ENCODE measurements at regions not wholly inside any gene's neighbourhood (a gene's known extent, or its start where the extent isn't known, plus 50 kb on each side); places are given as distances from the start of the nearest gene placed in this dataset.
A peak's percentile ranks its signal among the peaks of the same experiment; 100 is the strongest.

- 95 to 98% methylated on average over 2 of the region's 2 CpGs for WGBS, 2 donors
- H3K9me3 ChIP-seq (ENCODE audit: control insufficient read depth in 4 of 4, insufficient read depth in 3 of 4, low read length in 3 of 4): no peaks in the 10 kb centered on the region
- no peaks in the 10 kb centered on the region for H3K27me3 ChIP-seq (ENCODE audit: control insufficient read depth in 3 of 3, insufficient read depth in 3 of 3, low read length in 2 of 3)
- no peaks in the 10 kb centered on the region for H3K4me1 ChIP-seq (ENCODE audit: control insufficient read depth in 5 of 5, insufficient read depth in 5 of 5, low read length in 5 of 5)
- no peak for TF ChIP-seq CTCF (IDR thresholded peaks at IDR 0.05; ENCODE audit: control extremely low read depth, extremely low read depth)
- DNase-seq: no peak
- H3K36me3 ChIP-seq (ENCODE audit: control insufficient read depth in 4 of 4, insufficient read depth in 4 of 4, low read length in 4 of 4): no peaks in the 10 kb centered on the region
- no peak overlapping the region for H3K27ac ChIP-seq (ENCODE audit: low read depth in 1 of 2, low read length in 1 of 2)
- no peak for ATAC-seq (ENCODE audit: insufficient read depth, low FRiP score)
- no peak overlapping the region for H3K4me3 ChIP-seq
- no peak overlapping the region for H3K9ac ChIP-seq (ENCODE audit: insufficient read depth in 1 of 2, low read length in 2 of 2)
These were observed 181.5 kb upstream of the ATP2B1 start for GRCh38 chr12:89890161-89890560.

- DNase-seq: no peak
- H3K27me3 ChIP-seq (ENCODE audit: control insufficient read depth in 3 of 3, insufficient read depth in 3 of 3, low read length in 2 of 3): no peaks in the 10 kb centered on the region
- H3K27ac ChIP-seq (ENCODE audit: low read depth in 1 of 2, low read length in 1 of 2): no peak overlapping the region
- H3K4me3 ChIP-seq: no peak overlapping the region
- H3K9ac ChIP-seq (ENCODE audit: insufficient read depth in 1 of 2, low read length in 2 of 2): no peak overlapping the region
- 96 to 99% methylated on average over 4 of the region's 4 CpGs for WGBS, 2 donors
- no peaks in the 10 kb centered on the region for H3K9me3 ChIP-seq (ENCODE audit: control insufficient read depth in 4 of 4, insufficient read depth in 3 of 4, low read length in 3 of 4)
- TF ChIP-seq CTCF (IDR thresholded peaks at IDR 0.05; ENCODE audit: control extremely low read depth, extremely low read depth): no peak
- ATAC-seq (ENCODE audit: insufficient read depth, low FRiP score): no peak
- peaks cover 0 to 11% (median 0%) of the 10 kb centered on the region in 5 donors for H3K4me1 ChIP-seq (ENCODE audit: control insufficient read depth in 5 of 5, insufficient read depth in 5 of 5, low read length in 5 of 5)
- no peaks in the 10 kb centered on the region for H3K36me3 ChIP-seq (ENCODE audit: control insufficient read depth in 4 of 4, insufficient read depth in 4 of 4, low read length in 4 of 4)
These were observed 180.4 kb upstream of the ATP2B1 start for GRCh38 chr12:89889062-89889461.

- no peaks in the 10 kb centered on the region for H3K9me3 ChIP-seq (ENCODE audit: control insufficient read depth in 4 of 4, insufficient read depth in 3 of 4, low read length in 3 of 4)
- no peak overlapping the region for H3K9ac ChIP-seq (ENCODE audit: insufficient read depth in 1 of 2, low read length in 2 of 2)
- H3K36me3 ChIP-seq (ENCODE audit: control insufficient read depth in 4 of 4, insufficient read depth in 4 of 4, low read length in 4 of 4): no peaks in the 10 kb centered on the region
- no peaks in the 10 kb centered on the region for H3K27me3 ChIP-seq (ENCODE audit: control insufficient read depth in 3 of 3, insufficient read depth in 3 of 3, low read length in 2 of 3)
- no peak overlapping the region for H3K27ac ChIP-seq (ENCODE audit: low read depth in 1 of 2, low read length in 1 of 2)
- ATAC-seq (ENCODE audit: insufficient read depth, low FRiP score) (no peak), DNase-seq (peak in 1 of 3 donors; percentile 8)
- no peak for TF ChIP-seq CTCF (IDR thresholded peaks at IDR 0.05; ENCODE audit: control extremely low read depth, extremely low read depth)
- no peak overlapping the region for H3K4me3 ChIP-seq
- H3K4me1 ChIP-seq (ENCODE audit: control insufficient read depth in 5 of 5, insufficient read depth in 5 of 5, low read length in 5 of 5): peaks cover 0 to 16% (median 0%) of the 10 kb centered on the region in 5 donors
These were observed 176.3 kb upstream of the ATP2B1 start for GRCh38 chr12:89884952-89885351.

GRCh38 chr12:89884416-89884898 lies 175.8 kb upstream of the ATP2B1 start:
- peaks cover 0 to 16% (median 0%) of the 10 kb centered on the region in 5 donors for H3K4me1 ChIP-seq (ENCODE audit: control insufficient read depth in 5 of 5, insufficient read depth in 5 of 5, low read length in 5 of 5)

More at GRCh38 chr12:89884416-89884898, 175.8 kb upstream of the ATP2B1 start:
- DNase-seq (peak in 2 of 3 donors; percentile 46 to 48), ATAC-seq (ENCODE audit: insufficient read depth, low FRiP score) (no peak)
- no peak for TF ChIP-seq CTCF (IDR thresholded peaks at IDR 0.05; ENCODE audit: control extremely low read depth, extremely low read depth)
- H3K9me3 ChIP-seq (ENCODE audit: control insufficient read depth in 4 of 4, insufficient read depth in 3 of 4, low read length in 3 of 4): no peaks in the 10 kb centered on the region
- no peaks in the 10 kb centered on the region for H3K27me3 ChIP-seq (ENCODE audit: control insufficient read depth in 3 of 3, insufficient read depth in 3 of 3, low read length in 2 of 3)
- H3K9ac ChIP-seq (ENCODE audit: insufficient read depth in 1 of 2, low read length in 2 of 2): no peak overlapping the region
- 75 to 89% methylated on average over 1 of the region's 1 CpG for WGBS, 2 donors
- no peak overlapping the region for H3K27ac ChIP-seq (ENCODE audit: low read depth in 1 of 2, low read length in 1 of 2)
- H3K36me3 ChIP-seq (ENCODE audit: control insufficient read depth in 4 of 4, insufficient read depth in 4 of 4, low read length in 4 of 4): no peaks in the 10 kb centered on the region
- no peak overlapping the region for H3K4me3 ChIP-seq

All from lung (tissue), 11 donors.